ENCODE measurements at regions not wholly inside any gene's neighbourhood (a gene's known extent, or its start where the extent isn't known, plus 50 kb on each side); places are given as distances from the start of the nearest gene placed in this dataset.

- TF ChIP-seq CTCF (IDR thresholded peaks at IDR 0.05; ENCODE audit: low read depth, low read length), result no peak
- DNase-seq (ENCODE audit: low read depth, low spot score), result no peak
- CTCF ChIA-PET, result interaction anchor here (1.2 kb wide), 1 partner anchor 10 kb away, joined by 3 read pairs; no protein-coding TSS in a partner anchor
- POLR2A ChIA-PET, result no interaction called here
- H3K27ac ChIP-seq (ENCODE audit: low read depth, low read length), result no peak overlapping the region
- peaks cover 6% of the 10 kb centered on the region; the same call in 1 of the 2 replicates for H3K9me3 ChIP-seq (ENCODE audit: control insufficient read depth, insufficient read depth, low read length)
- no peaks in the 10 kb centered on the region for H3K27me3 ChIP-seq (ENCODE audit: control insufficient read depth, insufficient read depth, low read length)
- no peak overlapping the region for H3K4me3 ChIP-seq (ENCODE audit: low read depth, low read length)
Measured at GRCh38 chr4:128686810-128687209, 122.7 kb upstream of the JADE1 start.

GRCh38 chr4:128686032-128686465 lies 123.5 kb upstream of the JADE1 start:
- no peak for DNase-seq (ENCODE audit: low read depth, low spot score)
- H3K4me3 ChIP-seq (ENCODE audit: low read depth, low read length), result no peak overlapping the region
- POLR2A ChIA-PET, result no interaction called here
- no peak overlapping the region for H3K27ac ChIP-seq (ENCODE audit: low read depth, low read length)
- H3K27me3 ChIP-seq (ENCODE audit: control insufficient read depth, insufficient read depth, low read length), result no peaks in the 10 kb centered on the region
- TF ChIP-seq CTCF (IDR thresholded peaks at IDR 0.05; ENCODE audit: low read depth, low read length), result no peak
- CTCF ChIA-PET, result interaction anchor here (1.2 kb wide), 1 partner anchor 9 kb away, joined by 3 read pairs; no protein-coding TSS in a partner anchor
- peaks cover 6% of the 10 kb centered on the region; the same call in 1 of the 2 replicates for H3K9me3 ChIP-seq (ENCODE audit: control insufficient read depth, insufficient read depth, low read length)

GRCh38 chr4:128684016-128684415 lies 125.5 kb upstream of the JADE1 start:
- TF ChIP-seq CTCF (IDR thresholded peaks at IDR 0.05; ENCODE audit: low read depth, low read length), result no peak
- Histone ChIP-seq H3K4me3 (ENCODE audit: low read depth, low read length) (no peak overlapping the region), H3K27ac (ENCODE audit: low read depth, low read length) (no peak overlapping the region), H3K9me3 (ENCODE audit: control insufficient read depth, insufficient read depth, low read length) (peaks cover 6% of the 10 kb centered on the region; the same call in 1 of the 2 replicates), H3K27me3 (ENCODE audit: control insufficient read depth, insufficient read depth, low read length) (no peaks in the 10 kb centered on the region)
- DNase-seq (ENCODE audit: low read depth, low spot score), result no peak
- CTCF ChIA-PET, result interaction anchor here (0.6 kb wide), 1 partner anchor 60 kb away, joined by 6 read pairs; no protein-coding TSS in a partner anchor
- POLR2A ChIA-PET, result no interaction called here

- no peak for DNase-seq (ENCODE audit: low read depth, low spot score)
- Histone ChIP-seq H3K9me3 (ENCODE audit: control insufficient read depth, insufficient read depth, low read length) (peaks cover 6% of the 10 kb centered on the region; the same call in 1 of the 2 replicates), H3K4me3 (ENCODE audit: low read depth, low read length) (no peak overlapping the region), H3K27me3 (ENCODE audit: control insufficient read depth, insufficient read depth, low read length) (no peaks in the 10 kb centered on the region), H3K27ac (ENCODE audit: low read depth, low read length) (no peak overlapping the region)
- ChIA-PET POLR2A (no interaction called here), CTCF (no interaction called here)
- no peak for TF ChIP-seq CTCF (IDR thresholded peaks at IDR 0.05; ENCODE audit: low read depth, low read length)
Measured at GRCh38 chr4:128682942-128683666, 126.4 kb upstream of the JADE1 start.

- TF ChIP-seq CTCF (IDR thresholded peaks at IDR 0.05; ENCODE audit: low read depth, low read length), result no peak
- CTCF ChIA-PET, result interaction anchor here (1.3 kb wide), 1 partner anchor 10 kb away, joined by 3 read pairs; no protein-coding TSS in a partner anchor
Measured at GRCh38 chr4:128676095-128676494, 133.4 kb upstream of the JADE1 start.

More at GRCh38 chr4:128676095-128676494, 133.4 kb upstream of the JADE1 start:
- Histone ChIP-seq H3K27me3 (ENCODE audit: control insufficient read depth, insufficient read depth, low read length) (no peaks in the 10 kb centered on the region), H3K27ac (ENCODE audit: low read depth, low read length) (no peak overlapping the region), H3K9me3 (ENCODE audit: control insufficient read depth, insufficient read depth, low read length) (peaks cover 6% of the 10 kb centered on the region; the same call in 1 of the 2 replicates), H3K4me3 (ENCODE audit: low read depth, low read length) (no peak overlapping the region)
- no peak for DNase-seq (ENCODE audit: low read depth, low spot score)
- POLR2A ChIA-PET, result no interaction called here

All from AG04450 (cell line).